ENCODE measurements at regions not wholly inside any gene's neighbourhood (a gene's known extent, or its start where the extent isn't known, plus 50 kb on each side); places are given as distances from the start of the nearest gene placed in this dataset.

GRCh38 chr5:42216904-42217303, 206.3 kb upstream of the GHR start:
- Histone ChIP-seq H4K20me1 (ENCODE audit: low read length) (no peaks in the 10 kb centered on the region), H3K9ac (ENCODE audit: low read length) (no peak overlapping the region), H3K27ac (ENCODE audit: low read length) (no peak overlapping the region), H3K4me3 (ENCODE audit: low read length) (no peak overlapping the region), H3F3A (ENCODE audit: low read length, unreplicated experiment) (no peaks in the 10 kb centered on the region), H2AFZ (ENCODE audit: low read length) (no peak overlapping the region), H3K27me3 (ENCODE audit: low read length) (no peaks in the 10 kb centered on the region), H3K36me3 (ENCODE audit: low read depth, low read length) (no peaks in the 10 kb centered on the region), H3K79me2 (ENCODE audit: low read length) (no peaks in the 10 kb centered on the region), H3K4me2 (ENCODE audit: low read length) (no peak overlapping the region), H3K9me3 (ENCODE audit: low read length) (no peaks in the 10 kb centered on the region), H3K4me1 (ENCODE audit: insufficient read depth, low read length) (no peaks in the 10 kb centered on the region), H3K9me2 (replicated peaks; ENCODE audit: low read length) (no peaks in the 10 kb centered on the region)
- TF ChIP-seq EZH2phosphoT487 (IDR thresholded peaks at IDR 0.05; ENCODE audit: borderline replicate concordance, low read length) (no peak), EZH2 (IDR thresholded peaks at IDR 0.05; ENCODE audit: low read length, unreplicated experiment) (no peak)
- TF ChIP-seq, protein P1, sequence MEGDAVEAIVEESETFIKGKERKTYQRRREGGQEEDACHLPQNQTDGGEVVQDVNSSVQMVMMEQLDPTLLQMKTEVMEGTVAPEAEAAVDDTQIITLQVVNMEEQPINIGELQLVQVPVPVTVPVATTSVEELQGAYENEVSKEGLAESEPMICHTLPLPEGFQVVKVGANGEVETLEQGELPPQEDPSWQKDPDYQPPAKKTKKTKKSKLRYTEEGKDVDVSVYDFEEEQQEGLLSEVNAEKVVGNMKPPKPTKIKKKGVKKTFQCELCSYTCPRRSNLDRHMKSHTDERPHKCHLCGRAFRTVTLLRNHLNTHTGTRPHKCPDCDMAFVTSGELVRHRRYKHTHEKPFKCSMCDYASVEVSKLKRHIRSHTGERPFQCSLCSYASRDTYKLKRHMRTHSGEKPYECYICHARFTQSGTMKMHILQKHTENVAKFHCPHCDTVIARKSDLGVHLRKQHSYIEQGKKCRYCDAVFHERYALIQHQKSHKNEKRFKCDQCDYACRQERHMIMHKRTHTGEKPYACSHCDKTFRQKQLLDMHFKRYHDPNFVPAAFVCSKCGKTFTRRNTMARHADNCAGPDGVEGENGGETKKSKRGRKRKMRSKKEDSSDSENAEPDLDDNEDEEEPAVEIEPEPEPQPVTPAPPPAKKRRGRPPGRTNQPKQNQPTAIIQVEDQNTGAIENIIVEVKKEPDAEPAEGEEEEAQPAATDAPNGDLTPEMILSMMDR (conservative IDR thresholded peaks at IDR 0.05; ENCODE audit: low read depth, low read length) = no peak
- POLR2A ChIA-PET (ENCODE audit: unreplicated experiment) = no interaction called here
- DNase-seq = no peak
- intact Hi-C loops (cut with micrococcal nuclease) = no loop called here
- CTCF ChIA-PET = no interaction called here
- ATAC-seq = no peak
- BruUV-seq (replicated peaks) = no TSS peak

DNA sequence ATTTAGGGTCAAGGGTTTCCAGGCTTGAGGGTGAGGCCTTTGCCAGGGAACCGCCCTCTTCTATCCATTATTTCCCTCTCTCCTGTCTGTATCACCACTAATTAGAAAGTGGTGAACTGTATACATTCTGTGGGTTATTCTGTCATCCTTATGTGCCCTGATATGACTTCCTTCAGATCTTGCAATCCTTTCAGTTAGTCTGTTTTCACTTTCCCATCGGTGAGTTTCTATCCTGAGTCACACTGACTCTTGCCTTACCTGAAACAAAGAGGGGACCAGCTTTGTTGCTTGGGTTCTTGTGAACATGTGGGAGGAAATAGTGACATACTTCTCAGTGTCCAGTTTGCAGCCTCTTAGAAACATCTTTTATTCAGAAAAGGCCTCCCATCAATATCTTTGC, 205.4 kb upstream of the GHR start:
- H3K27me3 ChIP-seq (ENCODE audit: low read length) = no peaks in the 10 kb centered on the region
- H3K4me2 ChIP-seq (ENCODE audit: low read length) = no peak overlapping the region
- intact Hi-C loops (cut with micrococcal nuclease) = no loop called here
- H4K20me1 ChIP-seq (ENCODE audit: low read length) = no peaks in the 10 kb centered on the region
- CTCF ChIA-PET = no interaction called here
- H3F3A ChIP-seq (ENCODE audit: low read length, unreplicated experiment) = no peaks in the 10 kb centered on the region
- H3K27ac ChIP-seq (ENCODE audit: low read length) = no peak overlapping the region
- no peaks in the 10 kb centered on the region for H3K36me3 ChIP-seq (ENCODE audit: low read depth, low read length)
- TF ChIP-seq, protein P1 (conservative IDR thresholded peaks at IDR 0.05; ENCODE audit: low read depth, low read length) = no peak
- no peak for TF ChIP-seq EZH2 (IDR thresholded peaks at IDR 0.05; ENCODE audit: low read length, unreplicated experiment)
- TF ChIP-seq EZH2phosphoT487 (IDR thresholded peaks at IDR 0.05; ENCODE audit: borderline replicate concordance, low read length) = no peak
- BruUV-seq (replicated peaks) = no TSS peak
- no peaks in the 10 kb centered on the region for H3K79me2 ChIP-seq (ENCODE audit: low read length)
- POLR2A ChIA-PET (ENCODE audit: unreplicated experiment) = no interaction called here
- H3K9ac ChIP-seq (ENCODE audit: low read length) = no peak overlapping the region
- no peaks in the 10 kb centered on the region for H3K9me2 ChIP-seq (replicated peaks; ENCODE audit: low read length)
- ATAC-seq (no peak), DNase-seq (no peak)
- no peak overlapping the region for H3K4me3 ChIP-seq (ENCODE audit: low read length)
- no peaks in the 10 kb centered on the region for H3K4me1 ChIP-seq (ENCODE audit: insufficient read depth, low read length)
- H3K9me3 ChIP-seq (ENCODE audit: low read length) = no peaks in the 10 kb centered on the region
- H2AFZ ChIP-seq (ENCODE audit: low read length) = no peak overlapping the region

DNA sequence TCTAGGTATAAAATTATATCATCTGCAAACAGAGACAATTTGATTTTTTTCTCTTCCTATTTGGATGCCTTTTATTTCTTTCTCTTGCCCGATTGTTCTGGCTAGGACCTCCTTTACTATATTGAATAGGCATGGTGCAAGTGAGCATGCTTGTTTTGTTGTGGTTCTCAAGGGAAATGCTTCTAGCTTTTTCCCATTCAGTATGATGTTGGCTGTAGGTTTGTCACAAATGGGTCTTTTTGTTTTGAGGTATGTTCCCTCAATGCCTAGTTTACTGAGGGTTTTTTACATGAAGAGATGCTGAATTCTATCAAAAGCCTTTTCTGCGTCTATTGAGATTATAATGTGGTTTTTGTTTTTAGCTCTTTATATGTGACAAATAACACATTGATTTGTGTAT, 198.2 kb upstream of the GHR start:
- DNase-seq = no peak
- CTCF ChIA-PET = interaction anchor here (0.7 kb wide), 1 partner anchor 30 kb away, joined by 4 read pairs; no protein-coding TSS in a partner anchor
- H3K79me2 ChIP-seq (ENCODE audit: low read length) = no peaks in the 10 kb centered on the region
- H2AFZ ChIP-seq (ENCODE audit: low read length) = no peak overlapping the region
- peaks cover 5% of the 10 kb centered on the region; the same call in 1 of the 2 replicates for H3K4me1 ChIP-seq (ENCODE audit: insufficient read depth, low read length)
- intact Hi-C loops (cut with micrococcal nuclease) = loop anchor here (5.0 to 10.0 kb wide), 2 partner anchors 280 to 662 kb away; no protein-coding TSS in a partner anchor
- H3F3A ChIP-seq (ENCODE audit: low read length, unreplicated experiment) = no peaks in the 10 kb centered on the region
- H3K4me3 ChIP-seq (ENCODE audit: low read length) = no peak overlapping the region
- no peak for ATAC-seq
- TF ChIP-seq, protein P1 (conservative IDR thresholded peaks at IDR 0.05; ENCODE audit: low read depth, low read length) = no peak
- TF ChIP-seq EZH2phosphoT487 (IDR thresholded peaks at IDR 0.05; ENCODE audit: borderline replicate concordance, low read length) = no peak
- TF ChIP-seq EZH2 (IDR thresholded peaks at IDR 0.05; ENCODE audit: low read length, unreplicated experiment) = no peak
- no peaks in the 10 kb centered on the region for H4K20me1 ChIP-seq (ENCODE audit: low read length)
- H3K9me3 ChIP-seq (ENCODE audit: low read length) = no peaks in the 10 kb centered on the region
- H3K9ac ChIP-seq (ENCODE audit: low read length) = no peak overlapping the region
- no peaks in the 10 kb centered on the region for H3K9me2 ChIP-seq (replicated peaks; ENCODE audit: low read length)
- no peak overlapping the region for H3K4me2 ChIP-seq (ENCODE audit: low read length)
- no peaks in the 10 kb centered on the region for H3K27me3 ChIP-seq (ENCODE audit: low read length)
- H3K36me3 ChIP-seq (ENCODE audit: low read depth, low read length) = no peaks in the 10 kb centered on the region
- no TSS peak for BruUV-seq (replicated peaks)
- H3K27ac ChIP-seq (ENCODE audit: low read length) = no peak overlapping the region
- POLR2A ChIA-PET (ENCODE audit: unreplicated experiment) = interaction anchor here (0.7 kb wide), 1 partner anchor 359 kb away, joined by 3 read pairs; no protein-coding TSS in a partner anchor
